ENCODE measurements at regions not wholly inside any gene's neighbourhood (a gene's known extent, or its start where the extent isn't known, plus 50 kb on each side); places are given as distances from the start of the nearest gene placed in this dataset.
A peak's percentile ranks its signal among the peaks of the same experiment; 100 is the strongest.

- intact Hi-C loops (cut with micrococcal nuclease), result no loop called here
These were observed 77.7 kb upstream of the SLCO4A1 start for GRCh38 chr20:62564456-62565245.

GRCh38 chr20:62566266-62566665 lies 76.0 kb upstream of the SLCO4A1 start:
- Histone ChIP-seq H3K4me3 (no peak overlapping the region), H3K27ac (replicated peaks) (peak overlapping the region; percentile 94), H3K36me3 (peaks cover 5% of the 10 kb centered on the region), H3K4me1 (peaks cover 4% of the 10 kb centered on the region), H3K9me3 (replicated peaks) (no peaks in the 10 kb centered on the region), H3K27me3 (ENCODE audit: low read depth) (peaks cover 33% of the 10 kb centered on the region)
- TF ChIP-seq CTCF (IDR thresholded peaks at IDR 0.05; ENCODE audit: borderline replicate concordance), result no peak
- intact Hi-C loops (cut with micrococcal nuclease), result no loop called here
- DNase-seq, result no peak

More at GRCh38 chr20:62564456-62565245, 77.7 kb upstream of the SLCO4A1 start:
- no peaks in the 10 kb centered on the region for H3K9me3 ChIP-seq (replicated peaks)
- no peak for DNase-seq
- peak overlapping the region; percentile 94 for H3K27ac ChIP-seq (replicated peaks)
- peaks cover 18% of the 10 kb centered on the region for H3K4me1 ChIP-seq
- peaks cover 8% of the 10 kb centered on the region for H3K36me3 ChIP-seq
- H3K4me3 ChIP-seq, result no peak overlapping the region
- TF ChIP-seq CTCF (IDR thresholded peaks at IDR 0.05; ENCODE audit: borderline replicate concordance), result no peak
- H3K27me3 ChIP-seq (ENCODE audit: low read depth), result peaks cover 44% of the 10 kb centered on the region

GRCh38 chr20:62566771-62567170 lies 75.5 kb upstream of the SLCO4A1 start:
- Histone ChIP-seq H3K4me3 (no peak overlapping the region), H3K27ac (replicated peaks) (peak overlapping the region; percentile 94), H3K9me3 (replicated peaks) (no peaks in the 10 kb centered on the region), H3K4me1 (no peaks in the 10 kb centered on the region), H3K36me3 (peaks cover 5% of the 10 kb centered on the region), H3K27me3 (ENCODE audit: low read depth) (peaks cover 30% of the 10 kb centered on the region)
- TF ChIP-seq CTCF (IDR thresholded peaks at IDR 0.05; ENCODE audit: borderline replicate concordance), result no peak
- intact Hi-C loops (cut with micrococcal nuclease), result no loop called here
- DNase-seq, result no peak

- H3K4me3 ChIP-seq, result no peak overlapping the region
- no peak for DNase-seq
- H3K4me1 ChIP-seq, result no peaks in the 10 kb centered on the region
- peaks cover 23% of the 10 kb centered on the region for H3K27me3 ChIP-seq (ENCODE audit: low read depth)
- intact Hi-C loops (cut with micrococcal nuclease), result no loop called here
- peak overlapping the region; percentile 94 for H3K27ac ChIP-seq (replicated peaks)
- H3K9me3 ChIP-seq (replicated peaks), result peaks cover 5% of the 10 kb centered on the region
- peaks cover 5% of the 10 kb centered on the region for H3K36me3 ChIP-seq
- no peak for TF ChIP-seq CTCF (IDR thresholded peaks at IDR 0.05; ENCODE audit: borderline replicate concordance)
These were observed 74.9 kb upstream of the SLCO4A1 start for GRCh38 chr20:62567246-62568044.

- H3K9me3 ChIP-seq (replicated peaks), result peaks cover 5% of the 10 kb centered on the region
- H3K27ac ChIP-seq (replicated peaks), result peak overlapping the region; percentile 94
- no peak for TF ChIP-seq CTCF (IDR thresholded peaks at IDR 0.05; ENCODE audit: borderline replicate concordance)
- H3K4me3 ChIP-seq, result no peak overlapping the region
- intact Hi-C loops (cut with micrococcal nuclease), result no loop called here
- H3K27me3 ChIP-seq (ENCODE audit: low read depth), result peaks cover 17% of the 10 kb centered on the region
- H3K4me1 ChIP-seq, result peaks cover 5% of the 10 kb centered on the region
- no peak for DNase-seq
- H3K36me3 ChIP-seq, result peaks cover under 1% of the 10 kb centered on the region
These were observed 74.3 kb upstream of the SLCO4A1 start for GRCh38 chr20:62568045-62568389.
